ENCODE measurements at regions not wholly inside any gene's neighbourhood (a gene's known extent, or its start where the extent isn't known, plus 50 kb on each side); places are given as distances from the start of the nearest gene placed in this dataset.

DNA sequence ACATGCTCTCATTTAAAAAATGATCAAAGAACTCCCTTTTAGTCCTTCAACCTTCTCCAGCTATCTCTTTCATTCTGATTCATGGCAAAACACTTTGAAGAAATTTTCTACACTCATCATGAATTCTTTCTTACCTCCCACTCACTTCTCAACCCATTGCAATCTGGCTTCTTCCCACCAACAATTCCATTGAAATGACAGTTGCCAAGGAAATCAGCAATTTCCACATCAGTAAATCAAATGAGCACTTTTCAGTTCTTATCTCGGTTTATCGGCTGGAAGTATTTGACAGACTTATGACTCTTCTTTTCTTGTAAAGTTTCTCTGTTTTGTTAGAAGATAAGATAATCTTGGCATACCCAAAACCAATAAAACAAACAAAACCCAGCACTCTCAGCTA, 99.1 kb upstream of the CACNA2D1 start:
- Histone ChIP-seq H3K27ac (ENCODE audit: low read length) (no peak overlapping the region), H3K27me3 (ENCODE audit: control insufficient read depth, insufficient read depth, low read length) (no peaks in the 10 kb centered on the region; the same call in 1 of the 2 replicates), H3K9me3 (ENCODE audit: control insufficient read depth, insufficient read depth, low read depth, low read length) (no peaks in the 10 kb centered on the region), H3K4me1 (ENCODE audit: control insufficient read depth, insufficient read depth, low read length) (no peaks in the 10 kb centered on the region), H3K4me3 (ENCODE audit: low read depth in 2 of 2, low read length in 2 of 2) (no peak overlapping the region), H3K36me3 (ENCODE audit: control insufficient read depth, insufficient read depth, low read length) (no peaks in the 10 kb centered on the region)
- BruUV-seq (replicated peaks) = no TSS peak
- ChIA-PET CTCF (no interaction called here), POLR2A (no interaction called here)
- ATAC-seq = no peak
- DNase-seq (ENCODE audit: low read depth, low spot score) = no peak
- in situ Hi-C loops (cut with HindIII; ENCODE audit: low pct_unique_long_range_greater_than_20kb, low sequenced_read_pairs) (no loop called here), intact Hi-C loops (cut with micrococcal nuclease; ENCODE audit: unreplicated experiment) (no loop called here)
- TF ChIP-seq CTCF (IDR thresholded peaks at IDR 0.05) (no peak), SIN3A (IDR thresholded peaks at IDR 0.05; ENCODE audit: borderline replicate concordance, insufficient read depth, low read depth, low read length) (no peak), TCF7L2 (IDR thresholded peaks at IDR 0.05; ENCODE audit: low read depth, low read length) (no peak), POLR2AphosphoS5 (IDR thresholded peaks at IDR 0.05; ENCODE audit: low read depth, low read length) (no peak)

GRCh38 chr7:82539969-82540368, 96.4 kb upstream of the CACNA2D1 start:
- TF ChIP-seq REST (IDR thresholded peaks at IDR 0.05; ENCODE audit: insufficient read depth in 1 of 2, low read depth in 2 of 2, low read length in 1 of 2) = no peak
- no peak for TF ChIP-seq SIN3A (IDR thresholded peaks at IDR 0.05; ENCODE audit: borderline replicate concordance, insufficient read depth, low read depth, low read length)
- no peak for TF ChIP-seq TCF7L2 (IDR thresholded peaks at IDR 0.05; ENCODE audit: low read depth, low read length)
- TF ChIP-seq CTCF (IDR thresholded peaks at IDR 0.05) = no peak
- TF ChIP-seq POLR2AphosphoS5 (IDR thresholded peaks at IDR 0.05; ENCODE audit: low read depth, low read length) = no peak
- no peak overlapping the region for H3K4me3 ChIP-seq (ENCODE audit: low read depth in 2 of 2, low read length in 2 of 2)
- ATAC-seq (no peak), DNase-seq (ENCODE audit: low read depth, low spot score) (no peak)
- in situ Hi-C loops (cut with HindIII; ENCODE audit: low pct_unique_long_range_greater_than_20kb, low sequenced_read_pairs) = no loop called here
- no peaks in the 10 kb centered on the region for H3K9me3 ChIP-seq (ENCODE audit: control insufficient read depth, insufficient read depth, low read depth, low read length)
- BruUV-seq (replicated peaks) = no TSS peak
- H3K27ac ChIP-seq (ENCODE audit: low read length) = no peak overlapping the region
- no peaks in the 10 kb centered on the region for H3K4me1 ChIP-seq (ENCODE audit: control insufficient read depth, insufficient read depth, low read length)
- ChIA-PET POLR2A (no interaction called here), CTCF (no interaction called here)
- no peaks in the 10 kb centered on the region for H3K36me3 ChIP-seq (ENCODE audit: control insufficient read depth, insufficient read depth, low read length)
- intact Hi-C loops (cut with micrococcal nuclease; ENCODE audit: unreplicated experiment) = no loop called here
- no peaks in the 10 kb centered on the region; the same call in 1 of the 2 replicates for H3K27me3 ChIP-seq (ENCODE audit: control insufficient read depth, insufficient read depth, low read length)
